Esophagus muscularis mucosa (tissue), 4 donors: ENCODE measurements at regions not wholly inside any gene's neighbourhood (a gene's known extent, or its start where the extent isn't known, plus 50 kb on each side); places are given as distances from the start of the nearest gene placed in this dataset.

ENCODE experiments used
- CTCF ChIP-seq, 3 experiments: fragments of 200-600 bp in 2 of 3; fragments of 450-650 bp in 1 of 3; sonication (generic) in 2 of 3; IDR thresholded peaks; one replicate each; pipeline ENCODE4 v1.5.1; 2017 to 2019; ENCODE audit warnings: antibody characterized with exemption in 3 of 3, mild to moderate bottlenecking in 2 of 3, moderate library complexity in 1 of 3
- EP300 ChIP-seq: sonication (generic); formaldehyde crosslinking; IDR thresholded peaks from one replicate; pipeline ENCODE4 v1.6.1; 2017; ENCODE audit warnings: antibody characterized with exemption
- POLR2A ChIP-seq: fragments of 450-650 bp; IDR thresholded peaks from one replicate; pipeline ENCODE4 v1.6.1; 2017; ENCODE audit warnings: antibody characterized with exemption, moderate library complexity, mild to moderate bottlenecking, low read depth
- POLR2AphosphoS5 ChIP-seq, 2 donors: sonication (generic); formaldehyde crosslinking; IDR thresholded peaks; one replicate each; pipeline ENCODE4 v1.6.1; 2017; ENCODE audit warnings: antibody characterized with exemption in 2 of 2

- TF ChIP-seq CTCF (IDR thresholded peaks at IDR 0.05), result no peak
- TF ChIP-seq EP300, result no peak
- TF ChIP-seq POLR2AphosphoS5 (IDR thresholded peaks at IDR 0.05), result no peak
- TF ChIP-seq POLR2A, result no peak
Observed at GRCh38 chr2:129469389-129469788, 510.1 kb upstream of the RAB6C start.
